Activated CD8-positive, alpha-beta T cell treated with anti-CD3 and anti-CD28 coated beads for 36 hours (primary cell): ENCODE measurements at regions not wholly inside any gene's neighbourhood (a gene's known extent, or its start where the extent isn't known, plus 50 kb on each side); places are given as distances from the start of the nearest gene placed in this dataset.

Experiments
- ATAC-seq: fragments of 200-7000 bp; cut with Tn5 transposase; one replicate; pipeline ENCODE4 v1.10.0; 2021; ENCODE audit warnings: mild to moderate bottlenecking, moderate library complexity
- CTCF ChIA-PET: fragments of 350-600 bp; sonication (Branson Sonifier 250); formaldehyde crosslinking; loops from one replicate; lab custom pipeline; 2021; ENCODE audit warnings: antibody characterized with exemption; lab: Charles Lee
- POLR2A ChIA-PET: fragments of 350-600 bp; sonication (Branson Sonifier 250); formaldehyde crosslinking; loops from one replicate; lab custom pipeline; 2021; ENCODE audit warnings: antibody characterized with exemption; lab: Charles Lee
- DNase-seq: peaks from one replicate; pipeline ENCODE4 v3.0.0-alpha.2; 2020
- H3K27ac Mint-ChIP-seq: one replicate; pipeline ENCODE4 v1.8.0; 2021; ENCODE audit warnings: mild to moderate bottlenecking, mixed read lengths
- H3K27me3 Mint-ChIP-seq: one replicate; pipeline ENCODE4 v1.8.0; 2021; ENCODE audit warnings: mixed read lengths
- H3K36me3 Mint-ChIP-seq: one replicate; pipeline ENCODE4 v1.8.0; 2021; ENCODE audit warnings: low read depth, mixed read lengths
- H3K4me1 Mint-ChIP-seq: one replicate; pipeline ENCODE4 v1.8.0; 2021; ENCODE audit warnings: low read depth, mixed read lengths
- H3K4me3 Mint-ChIP-seq: one replicate; pipeline ENCODE4 v1.8.0; 2021; ENCODE audit warnings: mild to moderate bottlenecking, moderate library complexity, mixed read lengths
- H3K9me3 Mint-ChIP-seq: one replicate; pipeline ENCODE4 v1.8.0; 2021; ENCODE audit warnings: mixed read lengths
- intact Hi-C: fragments of 100-400 bp; cut with micrococcal nuclease; formaldehyde crosslinking; loops from one replicate; pipeline ENCODE4 v1.10.0; 2022
- TF ChIP-seq, protein P1 (sequence below): fragments of 200-600 bp; IDR thresholded peaks from one replicate; pipeline ENCODE4 v1.8.0; 2022; ENCODE audit warnings: antibody characterized with exemption, mild to moderate bottlenecking

DNA sequence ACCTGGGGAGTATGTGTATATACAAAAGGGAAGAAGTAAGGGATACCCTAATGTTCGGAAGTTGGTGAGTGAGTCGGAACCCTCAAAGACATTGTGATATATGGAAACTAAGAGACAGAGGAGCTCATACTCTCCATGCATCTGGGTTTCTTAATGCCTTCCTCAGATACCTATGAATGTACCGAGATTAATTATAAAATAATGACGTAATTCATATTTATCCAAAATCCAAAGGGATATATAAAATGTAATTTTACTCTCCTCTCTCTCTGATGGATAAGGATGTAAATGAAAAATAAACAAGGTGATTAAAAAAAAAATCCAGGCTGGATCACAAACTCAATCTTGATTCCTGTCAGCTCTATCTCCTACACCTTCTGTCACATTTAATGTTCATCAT, 275.9 kb upstream of the FAM241A start:
- Mint-ChIP-seq H3K9me3 (peaks cover 2% of the 10 kb centered on the region), H3K4me1 (no peaks in the 10 kb centered on the region), H3K36me3 (no peaks in the 10 kb centered on the region), H3K27me3 (no peaks in the 10 kb centered on the region), H3K27ac (no peak overlapping the region), H3K4me3 (no peak overlapping the region)
- no peak for DNase-seq
- intact Hi-C loops, result no loop called here
- CTCF ChIA-PET, result interaction anchor here (1.0 kb wide), 1 partner anchor 15 kb away, joined by 3 read pairs; no protein-coding TSS in a partner anchor
- POLR2A ChIA-PET, result no interaction called here
- TF ChIP-seq, protein P1, sequence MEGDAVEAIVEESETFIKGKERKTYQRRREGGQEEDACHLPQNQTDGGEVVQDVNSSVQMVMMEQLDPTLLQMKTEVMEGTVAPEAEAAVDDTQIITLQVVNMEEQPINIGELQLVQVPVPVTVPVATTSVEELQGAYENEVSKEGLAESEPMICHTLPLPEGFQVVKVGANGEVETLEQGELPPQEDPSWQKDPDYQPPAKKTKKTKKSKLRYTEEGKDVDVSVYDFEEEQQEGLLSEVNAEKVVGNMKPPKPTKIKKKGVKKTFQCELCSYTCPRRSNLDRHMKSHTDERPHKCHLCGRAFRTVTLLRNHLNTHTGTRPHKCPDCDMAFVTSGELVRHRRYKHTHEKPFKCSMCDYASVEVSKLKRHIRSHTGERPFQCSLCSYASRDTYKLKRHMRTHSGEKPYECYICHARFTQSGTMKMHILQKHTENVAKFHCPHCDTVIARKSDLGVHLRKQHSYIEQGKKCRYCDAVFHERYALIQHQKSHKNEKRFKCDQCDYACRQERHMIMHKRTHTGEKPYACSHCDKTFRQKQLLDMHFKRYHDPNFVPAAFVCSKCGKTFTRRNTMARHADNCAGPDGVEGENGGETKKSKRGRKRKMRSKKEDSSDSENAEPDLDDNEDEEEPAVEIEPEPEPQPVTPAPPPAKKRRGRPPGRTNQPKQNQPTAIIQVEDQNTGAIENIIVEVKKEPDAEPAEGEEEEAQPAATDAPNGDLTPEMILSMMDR, result no peak
- no peak for ATAC-seq

DNA sequence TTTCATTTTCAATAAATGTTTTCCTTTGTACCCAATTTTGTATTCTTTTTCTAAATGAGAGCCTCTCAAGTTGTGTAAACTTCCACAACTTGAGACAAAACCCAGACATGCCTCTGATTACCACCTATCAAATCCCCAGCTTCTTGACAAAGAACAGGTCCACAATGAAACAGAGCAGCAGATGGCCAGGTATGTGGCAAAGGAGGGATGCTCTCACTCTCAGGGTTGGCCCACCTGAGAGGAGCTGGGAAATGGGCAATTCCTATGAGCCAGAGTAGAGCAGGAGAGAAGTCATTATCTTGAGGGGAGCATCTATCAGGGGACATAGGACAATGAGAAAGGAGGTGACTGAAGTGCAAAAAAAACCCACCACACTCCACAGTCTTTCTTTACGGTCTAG, 273.5 kb upstream of the FAM241A start:
- CTCF ChIA-PET, result no interaction called here
- TF ChIP-seq, protein P1, result no peak
- H3K4me1 Mint-ChIP-seq, result no peaks in the 10 kb centered on the region
- DNase-seq (no peak), ATAC-seq (no peak)
- POLR2A ChIA-PET, result no interaction called here
- intact Hi-C loops, result no loop called here
- H3K27me3 Mint-ChIP-seq, result no peaks in the 10 kb centered on the region
- H3K27ac Mint-ChIP-seq, result no peak overlapping the region
- H3K36me3 Mint-ChIP-seq, result no peaks in the 10 kb centered on the region
- H3K9me3 Mint-ChIP-seq, result no peaks in the 10 kb centered on the region
- H3K4me3 Mint-ChIP-seq, result no peak overlapping the region

DNA sequence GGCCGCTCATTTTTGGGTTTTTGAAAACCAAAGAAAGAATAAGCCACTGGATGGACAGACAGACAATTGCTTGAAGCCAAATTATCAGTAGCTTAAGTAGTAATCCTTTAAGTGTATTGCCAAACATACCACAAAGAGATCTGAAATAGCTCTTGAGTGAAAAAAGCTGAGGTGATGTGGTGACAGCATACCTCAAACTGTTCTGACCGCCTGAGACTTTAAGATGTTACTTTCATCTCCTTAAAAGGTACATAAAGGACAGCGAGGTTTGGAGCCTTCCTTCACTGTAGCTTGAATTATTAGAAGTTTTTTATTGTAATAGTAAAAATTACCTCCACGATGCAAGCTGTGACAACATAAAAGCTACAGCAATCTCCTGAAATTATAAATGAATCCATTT, 271.5 kb upstream of the FAM241A start:
- CTCF ChIA-PET, result no interaction called here
- no peak for ATAC-seq
- POLR2A ChIA-PET, result no interaction called here

DNA sequence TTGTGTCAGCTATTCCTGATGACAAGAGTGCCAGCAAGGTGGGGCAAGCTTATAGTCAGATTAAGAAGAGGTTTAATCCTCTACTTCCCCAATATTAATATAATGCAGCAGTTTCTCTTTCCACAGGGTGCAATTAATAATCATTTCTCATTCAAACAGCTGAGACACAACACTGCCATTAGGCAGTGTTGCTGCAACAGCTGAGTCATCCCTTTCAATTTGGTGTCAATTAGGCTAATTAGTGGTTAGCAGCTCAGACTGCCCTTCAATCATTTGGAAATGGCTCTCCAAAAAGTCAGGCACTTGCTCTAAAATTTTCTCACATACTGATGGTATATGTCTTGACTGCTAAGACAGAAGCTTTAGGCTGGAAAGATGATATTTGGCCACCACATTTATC, 265.7 kb upstream of the FAM241A start:
- ATAC-seq (no peak), DNase-seq (no peak)
- CTCF ChIA-PET, result no interaction called here
- no peaks in the 10 kb centered on the region for H3K36me3 Mint-ChIP-seq
- POLR2A ChIA-PET, result no interaction called here
- H3K27ac Mint-ChIP-seq, result no peak overlapping the region
- intact Hi-C loops, result no loop called here
- H3K27me3 Mint-ChIP-seq, result no peaks in the 10 kb centered on the region
- H3K9me3 Mint-ChIP-seq, result no peaks in the 10 kb centered on the region
- no peaks in the 10 kb centered on the region for H3K4me1 Mint-ChIP-seq
- H3K4me3 Mint-ChIP-seq, result no peak overlapping the region
- TF ChIP-seq, protein P1, result no peak

More for the DNA sequence above, 271.5 kb upstream of the FAM241A start:
- Mint-ChIP-seq H3K4me3 (no peak overlapping the region), H3K27me3 (no peaks in the 10 kb centered on the region), H3K9me3 (no peaks in the 10 kb centered on the region), H3K36me3 (no peaks in the 10 kb centered on the region), H3K27ac (no peak overlapping the region), H3K4me1 (no peaks in the 10 kb centered on the region)
- DNase-seq, result no peak
- TF ChIP-seq, protein P1, result no peak
- intact Hi-C loops, result no loop called here

DNA sequence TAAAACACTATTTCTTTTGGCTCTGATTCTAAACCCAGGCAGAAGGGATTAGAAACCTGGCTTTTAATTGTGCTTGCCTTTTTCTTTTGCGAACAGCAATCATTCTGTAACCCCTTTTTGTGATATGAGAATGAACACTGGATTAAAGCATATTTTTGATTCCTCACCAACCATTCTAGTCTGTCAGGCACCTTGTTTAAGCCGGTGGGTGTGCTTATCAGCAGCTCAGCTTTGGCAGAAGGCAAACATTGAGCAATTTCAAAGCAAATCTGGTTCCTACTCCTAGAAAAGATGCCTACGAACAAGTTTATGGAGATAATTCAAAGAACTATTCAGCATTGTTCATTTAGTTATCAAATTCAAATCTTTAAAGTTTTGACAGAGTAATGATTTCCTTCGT, 265.1 kb upstream of the FAM241A start:
- Mint-ChIP-seq H3K36me3 (no peaks in the 10 kb centered on the region), H3K27ac (no peak overlapping the region), H3K9me3 (no peaks in the 10 kb centered on the region), H3K27me3 (no peaks in the 10 kb centered on the region), H3K4me3 (no peak overlapping the region), H3K4me1 (no peaks in the 10 kb centered on the region)
- CTCF ChIA-PET, result no interaction called here
- ATAC-seq (no peak), DNase-seq (no peak)
- intact Hi-C loops, result no loop called here
- TF ChIP-seq, protein P1, result no peak
- POLR2A ChIA-PET, result no interaction called here
